Astrocyte of the hippocampus (primary cell): ENCODE measurements at regions not wholly inside any gene's neighbourhood (a gene's known extent, or its start where the extent isn't known, plus 50 kb on each side); places are given as distances from the start of the nearest gene placed in this dataset.
"Not testable (repeated sequence)": the region's sequence is repeated elsewhere in the genome, so short reads cannot be mapped to it uniquely, and the experiment has no call there.

ENCODE experiments used
- DNase-seq: peaks from one replicate; pipeline ENCODE4 v3.0.0; 2011; ENCODE audit warnings: low read depth, low spot score

DNA sequence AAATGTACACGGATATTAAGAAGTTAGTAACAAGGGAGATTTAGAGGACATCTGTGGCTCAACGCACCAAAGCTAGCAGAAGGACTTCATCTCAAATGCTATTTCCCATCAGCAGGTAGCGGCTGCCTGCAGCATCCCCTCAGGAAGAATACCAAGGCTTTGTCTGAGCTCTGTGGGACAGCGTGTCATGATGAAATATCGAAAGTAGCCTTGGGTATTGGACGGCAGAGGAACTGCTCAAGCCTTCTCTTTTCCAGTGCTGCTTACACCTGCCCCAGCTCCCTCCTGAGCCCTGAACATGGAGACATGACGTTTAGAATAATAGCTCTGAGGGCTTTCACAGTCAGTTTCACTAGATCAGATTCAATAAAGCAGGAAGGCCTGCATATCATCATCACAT lies 241.6 kb downstream of the SUCLG1 start:
- no peak for DNase-seq

- DNase-seq: no peak
Observed at GRCh38 chr2:84214455-84214854, 244.6 kb downstream of the SUCLG1 start.

GRCh38 chr2:84212611-84213314 lies 246.3 kb downstream of the SUCLG1 start:
- no peak for DNase-seq

- no peak for DNase-seq
Observed at GRCh38 chr2:84209941-84210340, 249.1 kb downstream of the SUCLG1 start.

DNA sequence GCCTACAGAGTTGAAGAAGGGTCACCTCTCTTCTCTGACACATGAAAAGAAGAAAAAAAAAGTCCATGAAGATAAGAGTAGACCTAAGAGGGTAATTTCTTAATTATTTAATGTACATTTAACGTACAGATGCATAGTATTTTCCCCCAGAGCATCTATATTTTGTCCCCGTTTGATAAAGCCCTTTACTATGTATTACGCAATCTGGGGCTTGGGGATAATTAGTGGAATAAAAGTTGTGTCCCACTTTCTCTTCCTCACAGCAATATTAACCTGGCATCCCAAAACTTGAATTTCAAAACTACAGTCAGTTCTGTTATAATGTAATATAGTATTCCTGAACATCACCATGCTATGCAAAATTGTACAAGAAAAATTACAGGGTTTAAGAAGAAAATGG lies 254.1 kb downstream of the SUCLG1 start:
- no peak for DNase-seq

DNA sequence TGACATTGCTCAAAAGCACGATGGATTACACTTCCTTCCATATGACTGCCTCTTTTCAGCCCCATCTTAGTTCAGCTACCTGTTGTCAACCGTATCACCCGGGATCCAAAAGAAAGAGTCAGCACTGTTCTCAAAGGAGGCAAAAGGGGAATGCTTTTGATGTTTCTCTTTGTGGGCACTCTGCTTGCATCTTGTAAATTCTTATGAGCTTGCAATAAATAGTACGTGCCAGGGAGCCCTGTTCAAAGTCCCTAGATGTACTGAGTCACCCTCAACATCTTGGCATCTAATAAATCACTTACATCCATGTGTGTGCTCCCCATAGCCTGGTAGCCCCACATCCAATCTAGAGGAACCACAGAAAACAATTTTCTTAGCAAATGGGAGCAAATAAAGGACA lies 256.9 kb downstream of the SUCLG1 start:
- DNase-seq: no peak

DNA sequence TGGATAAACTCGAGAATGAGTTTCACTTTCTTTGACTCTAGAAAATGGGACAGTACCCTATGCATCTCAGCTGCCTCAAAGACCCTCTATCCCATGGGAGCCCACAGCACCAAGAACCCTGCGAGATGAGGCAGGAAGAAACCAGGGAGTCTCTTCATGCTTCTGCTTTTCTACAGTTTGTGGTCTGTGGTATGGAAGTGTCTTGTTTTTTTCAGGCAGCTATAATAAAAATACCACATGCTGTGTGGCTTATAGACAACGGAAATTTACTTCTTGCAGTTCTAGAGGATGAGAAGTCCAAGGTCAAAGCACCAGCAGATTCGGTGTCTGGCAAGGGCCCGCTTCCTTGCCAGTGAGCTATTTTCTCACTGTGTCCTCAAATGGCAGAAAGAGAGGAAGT lies 257.9 kb downstream of the SUCLG1 start:
- no peak for DNase-seq

GRCh38 chr2:84197901-84198300 lies 261.2 kb downstream of the SUCLG1 start:
- no peak for DNase-seq

- DNase-seq: no peak
Observed at GRCh38 chr2:84194949-84195644, 264.0 kb downstream of the SUCLG1 start.

DNA sequence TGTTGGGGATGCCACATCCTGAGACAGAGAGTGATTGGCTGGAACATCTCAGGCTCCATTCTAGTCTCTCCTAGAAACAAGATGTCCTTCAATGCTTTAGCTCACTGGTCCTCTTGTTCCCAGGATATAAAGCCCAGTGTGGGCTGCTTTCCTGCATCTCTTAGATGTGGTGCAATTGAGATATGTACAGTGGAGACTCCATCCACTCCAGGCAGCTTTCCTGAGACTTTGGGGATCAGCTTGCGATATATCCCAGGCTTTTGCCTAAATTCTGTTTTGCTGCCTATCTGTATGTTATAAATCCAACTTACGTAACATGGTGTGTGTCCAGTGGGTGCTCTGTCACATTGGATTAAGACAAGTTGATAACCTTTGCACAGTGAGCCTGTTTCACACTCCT lies 264.9 kb downstream of the SUCLG1 start:
- no peak for DNase-seq

DNA sequence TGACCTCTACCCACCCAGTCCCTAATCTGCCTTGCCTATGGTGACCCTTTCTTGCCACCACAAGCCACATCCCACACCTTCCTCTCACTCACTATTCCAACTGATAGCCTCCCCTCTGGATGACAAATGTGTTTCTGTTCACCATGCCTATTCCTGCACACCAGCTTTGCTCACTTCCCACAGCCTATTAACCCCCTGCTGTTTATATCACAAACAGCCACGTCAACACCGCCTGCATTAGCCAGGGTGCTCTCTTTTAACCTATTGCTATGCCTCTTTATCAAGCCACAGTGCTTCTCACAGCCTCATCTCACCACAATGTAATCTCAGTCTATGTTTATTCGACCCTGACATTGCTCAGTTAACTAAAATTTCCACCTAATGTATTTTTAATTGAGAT lies 271.8 kb downstream of the SUCLG1 start:
- DNase-seq: no peak

- no peak for DNase-seq
Observed at GRCh38 chr2:84181927-84182326, 277.2 kb downstream of the SUCLG1 start.

GRCh38 chr2:84177733-84178132 lies 281.3 kb downstream of the SUCLG1 start:
- DNase-seq: no peak

- no peak for DNase-seq
Observed at GRCh38 chr2:84175970-84176369, 283.1 kb downstream of the SUCLG1 start.

DNA sequence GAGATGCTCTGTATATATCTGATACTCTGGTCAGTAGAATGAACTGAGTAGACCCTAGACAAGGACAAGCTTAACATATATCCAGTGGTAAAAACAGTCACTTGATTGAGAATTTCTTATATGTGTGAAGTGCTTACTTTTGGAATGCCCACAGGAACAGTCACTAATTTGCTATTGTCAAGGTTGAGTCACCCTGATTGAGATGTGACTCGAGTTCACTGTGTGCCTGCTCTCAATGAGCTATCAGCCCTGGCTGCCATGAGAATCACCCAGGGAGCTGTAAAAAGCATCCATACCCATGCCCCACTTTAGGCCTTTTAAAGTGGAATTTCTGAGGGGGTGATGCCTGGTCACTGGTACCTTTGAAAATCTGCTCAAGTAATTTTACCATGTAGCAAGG lies 283.7 kb downstream of the SUCLG1 start:
- no peak for DNase-seq

- no peak for DNase-seq
Observed at GRCh38 chr2:84173041-84173440, 286.0 kb downstream of the SUCLG1 start.

DNA sequence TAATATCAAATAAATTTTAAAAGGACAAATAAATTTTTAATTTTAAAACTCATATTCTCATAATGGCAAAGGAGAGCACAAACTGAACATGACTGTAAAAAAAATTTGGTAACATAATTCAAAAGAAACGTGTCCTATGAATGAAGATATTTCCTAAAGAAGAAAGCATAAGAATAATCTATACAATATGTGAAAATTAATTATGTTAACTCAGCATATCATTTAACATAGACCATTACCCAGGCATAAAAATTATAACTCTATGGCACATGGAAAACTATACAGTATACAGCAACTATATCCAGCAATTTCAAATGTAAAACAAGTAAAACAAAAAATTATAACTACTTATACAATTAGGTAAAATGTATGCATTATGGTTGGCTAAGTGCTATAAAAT lies 288.1 kb downstream of the SUCLG1 start:
- no peak for DNase-seq

DNA sequence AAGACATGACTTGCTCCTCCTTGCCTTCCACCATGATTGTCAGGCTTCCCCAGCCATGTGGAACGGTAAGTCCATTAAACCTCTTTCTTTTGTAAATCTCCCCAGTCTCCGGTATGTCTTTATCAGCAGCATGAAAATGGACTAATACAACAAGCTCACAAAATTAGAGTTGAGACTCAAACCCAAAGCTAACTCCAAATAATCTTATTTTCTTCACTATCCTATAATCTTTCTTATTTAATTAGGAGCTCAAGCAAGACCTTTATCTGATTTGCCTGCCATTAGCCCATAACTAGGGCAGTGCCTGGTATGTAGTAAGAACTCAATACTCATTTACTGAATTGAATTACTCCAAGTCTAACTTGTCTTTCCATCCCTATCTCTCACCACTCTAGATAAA lies 289.2 kb downstream of the SUCLG1 start:
- no peak for DNase-seq

DNA sequence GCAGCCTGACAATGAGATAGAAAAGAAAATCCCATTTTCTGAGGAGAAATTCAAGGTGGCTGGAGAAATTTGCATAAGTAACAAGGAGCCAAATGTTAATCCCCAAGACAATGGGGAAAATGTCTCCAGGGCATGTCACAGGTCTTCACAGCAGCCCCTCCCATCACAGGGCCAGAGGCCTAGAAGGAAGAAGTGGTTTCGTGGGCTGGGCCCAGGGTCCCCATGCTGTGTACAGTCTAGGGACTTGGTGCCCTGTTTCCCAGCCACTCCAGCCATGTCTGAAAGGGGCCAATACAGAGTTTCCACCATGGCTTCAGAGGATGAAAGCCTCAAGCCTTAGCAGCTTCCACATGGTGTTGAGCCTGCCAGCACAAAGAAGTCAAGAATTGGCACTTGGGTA lies 290.5 kb downstream of the SUCLG1 start:
- DNase-seq: not testable (repeated sequence)

GRCh38 chr2:84165256-84165655 lies 293.8 kb downstream of the SUCLG1 start:
- DNase-seq: no peak

DNA sequence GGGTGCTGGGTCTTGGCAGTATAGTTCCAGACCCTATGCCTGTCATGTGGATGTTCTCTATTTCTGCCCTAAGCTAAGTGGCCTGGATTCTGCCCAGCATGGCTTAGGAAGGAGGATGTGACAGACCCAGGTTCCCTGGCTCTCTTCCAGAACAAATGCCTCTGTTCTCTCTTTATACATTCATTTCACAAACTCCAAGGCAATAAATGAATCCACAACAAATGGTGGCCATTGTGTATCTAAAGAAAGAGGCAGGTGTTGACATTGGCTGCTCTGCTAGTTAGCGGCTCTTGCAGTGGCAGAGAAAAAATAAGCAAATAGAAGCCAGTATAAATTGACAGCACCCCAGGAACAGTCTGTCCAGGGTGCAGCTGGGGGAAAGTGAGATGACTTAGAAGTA lies 298.6 kb downstream of the SUCLG1 start:
- DNase-seq: no peak

DNA sequence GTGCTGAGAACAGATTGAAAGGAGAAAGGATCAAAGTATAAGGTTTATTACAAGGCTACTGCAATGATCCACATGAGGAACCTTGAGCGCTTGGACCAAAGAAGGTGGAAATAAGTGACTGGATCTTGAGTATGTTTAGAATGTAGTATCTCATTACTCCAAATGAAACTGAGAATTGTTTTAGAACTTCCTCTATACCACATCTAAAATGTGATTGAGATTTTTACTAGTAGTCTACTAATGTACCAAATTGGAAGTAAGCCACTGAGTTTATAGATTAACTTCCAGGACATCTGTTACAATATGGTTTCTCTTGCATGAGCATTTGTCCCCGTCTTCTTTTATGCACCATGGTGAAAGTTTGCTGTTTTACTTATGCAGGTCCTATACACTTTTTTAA lies 300.5 kb downstream of the SUCLG1 start:
- no peak for DNase-seq

GRCh38 chr2:84152462-84152861 lies 306.6 kb downstream of the SUCLG1 start:
- DNase-seq: no peak

DNA sequence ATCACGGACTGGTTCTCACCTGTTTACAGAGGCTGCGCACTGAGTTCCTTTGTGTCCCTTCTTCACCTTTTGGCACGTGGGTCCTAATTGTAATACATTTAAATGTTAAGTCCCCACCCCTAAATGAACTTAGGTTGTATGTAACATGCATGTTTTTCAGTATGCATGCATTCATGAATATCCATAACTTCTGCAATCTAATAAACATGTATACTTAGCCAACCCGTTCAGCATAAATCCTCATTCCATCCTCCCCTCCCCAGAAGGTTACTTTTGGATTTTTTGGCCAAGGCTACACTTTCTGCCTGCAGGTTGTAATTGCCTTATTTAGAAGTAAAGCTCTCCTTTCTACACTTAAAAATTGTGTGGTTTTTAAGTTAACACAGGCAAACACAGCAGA lies 314.7 kb downstream of the SUCLG1 start:
- no peak for DNase-seq
